ENCODE measurements at regions not wholly inside any gene's neighbourhood (a gene's known extent, or its start where the extent isn't known, plus 50 kb on each side); places are given as distances from the start of the nearest gene placed in this dataset.

- no peak for TF ChIP-seq CTCF (IDR thresholded peaks at IDR 0.05; ENCODE audit: poor library complexity)
- no peak for TF ChIP-seq EZH2 (IDR thresholded peaks at IDR 0.05; ENCODE audit: borderline replicate concordance)
These were observed 94.8 kb upstream of the ELOVL6 start for GRCh38 chr4:110292994-110293744.
